GM18498 (cell line): ENCODE measurements at regions not wholly inside any gene's neighbourhood (a gene's known extent, or its start where the extent isn't known, plus 50 kb on each side); places are given as distances from the start of the nearest gene placed in this dataset.

Source experiments
- ATAC-seq: cut with Tn5 transposase; IDR thresholded peaks from one replicate; pipeline ENCODE4 v1.9.1; 2021; ENCODE audit warnings: mild to moderate bottlenecking, moderate library complexity; ENCODE audit not compliant: unreplicated experiment

DNA sequence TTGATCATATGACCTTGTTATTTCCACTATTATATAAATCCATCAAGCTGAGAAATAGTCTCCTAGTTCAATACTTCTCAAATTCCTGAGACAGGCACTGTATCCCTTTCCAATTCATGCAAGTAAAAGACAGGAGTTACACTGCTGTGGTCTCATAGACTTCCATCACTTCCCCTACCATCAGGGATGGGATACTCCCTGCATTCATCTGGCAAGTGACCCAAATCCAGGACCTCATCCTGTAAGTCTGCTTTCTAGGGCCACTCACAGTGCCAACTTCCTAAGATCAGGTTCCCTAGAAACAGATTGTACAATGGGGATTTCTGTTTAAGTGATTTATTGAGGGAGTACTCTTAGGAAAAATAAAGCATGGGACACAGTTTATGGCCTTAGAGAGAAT is 424.0 kb upstream of the CDH7 start:
- no peak for ATAC-seq

DNA sequence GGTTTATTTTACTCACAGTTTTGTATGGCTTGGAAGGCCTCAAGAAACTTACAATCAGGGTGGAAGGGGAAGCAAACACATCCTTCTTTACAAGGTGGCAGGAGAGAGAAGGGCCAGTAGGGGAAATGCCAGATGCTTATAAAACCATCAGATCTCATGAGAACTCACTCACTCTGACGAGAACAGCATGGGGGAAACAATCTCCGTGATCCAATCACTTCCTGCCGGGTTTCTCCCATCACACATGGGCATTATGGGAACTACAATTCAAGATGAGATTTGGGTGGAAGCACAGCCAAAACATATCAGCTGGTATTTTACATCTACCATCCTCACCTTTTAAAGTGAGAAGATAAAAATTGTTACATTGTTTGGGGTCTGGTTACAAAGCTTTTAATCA is 427.9 kb upstream of the CDH7 start:
- no peak for ATAC-seq

GRCh38 chr18:65298422-65298821 is 452.4 kb upstream of the CDH7 start:
- ATAC-seq = no peak

DNA sequence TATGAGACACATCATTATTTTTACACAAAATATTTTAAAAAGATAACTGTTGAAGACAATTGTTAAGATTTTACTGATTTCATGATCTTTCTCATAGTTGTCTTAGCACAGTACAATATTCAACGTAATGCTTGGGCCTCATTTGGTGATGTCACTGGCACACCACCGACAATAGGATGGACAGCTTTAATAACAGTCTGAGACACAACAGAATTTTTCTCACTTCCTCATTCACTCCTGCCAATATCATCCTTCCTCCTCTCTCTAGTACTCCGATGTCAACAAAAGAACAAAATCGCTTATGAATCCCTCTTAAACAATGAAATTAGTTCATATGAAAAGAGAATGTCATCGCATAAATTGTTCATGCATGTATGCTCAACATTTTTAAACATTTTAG is 461.9 kb upstream of the CDH7 start:
- ATAC-seq = no peak

DNA sequence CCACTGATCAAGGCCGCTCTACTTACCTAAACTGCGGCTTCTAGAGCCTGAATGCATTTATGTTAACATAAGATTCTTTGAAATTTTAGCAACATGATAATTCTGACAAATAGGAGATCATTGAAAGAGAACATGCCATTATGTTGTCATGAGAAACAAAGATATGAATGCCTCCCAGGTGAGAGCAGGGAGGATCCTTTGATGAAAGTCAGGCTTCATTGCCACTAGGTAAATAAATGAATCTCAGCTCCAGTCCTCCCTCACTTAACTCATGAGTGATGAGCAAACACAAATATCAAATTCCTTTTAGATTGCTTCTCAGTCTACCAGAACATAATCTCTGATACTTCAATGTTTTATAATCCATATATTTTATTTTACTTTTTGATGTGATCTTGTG is 463.2 kb upstream of the CDH7 start:
- ATAC-seq = no peak

GRCh38 chr18:65282096-65282495 is 468.7 kb upstream of the CDH7 start:
- ATAC-seq = no peak

- no peak for ATAC-seq
These were observed 471.0 kb upstream of the CDH7 start for GRCh38 chr18:65279668-65280305.

DNA sequence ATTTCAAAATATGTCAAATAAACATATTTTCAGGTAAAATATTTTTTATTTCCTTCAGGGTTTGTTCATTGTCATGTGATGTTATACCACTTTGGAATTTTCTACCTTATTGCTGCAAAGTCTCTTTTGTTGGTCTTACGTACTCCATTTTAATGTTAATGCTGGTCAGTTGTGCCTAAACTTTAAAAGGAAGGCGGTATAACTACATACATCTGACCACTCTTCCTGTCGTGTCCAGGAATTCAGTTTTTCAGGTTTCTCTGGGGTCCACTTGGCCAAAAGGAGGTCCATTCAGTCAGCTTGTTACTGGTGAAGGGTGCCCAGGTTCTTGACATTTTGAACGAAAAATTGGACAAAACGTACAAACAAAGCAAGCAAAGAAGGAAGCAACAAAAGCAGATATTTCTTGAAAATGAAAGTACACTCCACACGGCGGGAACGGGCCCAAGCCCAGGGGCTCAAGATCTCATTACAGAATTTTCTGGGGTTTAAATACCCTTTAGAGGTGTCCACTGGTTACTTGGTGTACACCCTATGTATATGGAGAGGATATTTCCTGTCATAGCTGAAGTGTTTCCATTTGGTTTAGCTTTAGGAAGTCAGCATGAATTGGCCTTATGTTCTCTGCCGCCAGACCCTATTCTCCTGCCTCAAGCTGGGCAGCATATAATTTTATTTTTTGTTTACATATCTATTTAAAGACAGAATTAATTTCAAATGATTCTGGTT is 471.7 kb upstream of the CDH7 start:
- ATAC-seq = no peak

- no peak for ATAC-seq
These were observed 481.4 kb upstream of the CDH7 start for GRCh38 chr18:65269375-65269774.

- ATAC-seq = no peak
These were observed 485.1 kb upstream of the CDH7 start for GRCh38 chr18:65265761-65266160.

DNA sequence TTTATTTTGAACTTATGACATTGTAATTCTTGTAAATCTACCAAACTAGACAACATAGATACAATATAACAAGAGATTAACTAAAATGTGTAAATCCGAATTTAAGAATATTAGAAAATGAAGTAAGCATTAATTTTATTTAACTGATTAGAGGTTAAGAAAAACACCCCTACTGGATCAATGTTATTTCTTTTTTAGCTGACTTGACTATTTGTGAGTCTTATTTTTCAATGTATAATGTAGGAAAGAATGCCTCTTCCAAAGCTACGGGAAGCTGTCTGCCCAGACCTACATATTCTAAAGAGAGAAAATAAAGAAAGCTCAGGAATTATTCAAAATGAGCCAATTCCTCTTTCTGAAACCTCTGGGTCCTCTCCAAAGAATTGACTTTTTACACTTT is 490.8 kb upstream of the CDH7 start:
- ATAC-seq = no peak

DNA sequence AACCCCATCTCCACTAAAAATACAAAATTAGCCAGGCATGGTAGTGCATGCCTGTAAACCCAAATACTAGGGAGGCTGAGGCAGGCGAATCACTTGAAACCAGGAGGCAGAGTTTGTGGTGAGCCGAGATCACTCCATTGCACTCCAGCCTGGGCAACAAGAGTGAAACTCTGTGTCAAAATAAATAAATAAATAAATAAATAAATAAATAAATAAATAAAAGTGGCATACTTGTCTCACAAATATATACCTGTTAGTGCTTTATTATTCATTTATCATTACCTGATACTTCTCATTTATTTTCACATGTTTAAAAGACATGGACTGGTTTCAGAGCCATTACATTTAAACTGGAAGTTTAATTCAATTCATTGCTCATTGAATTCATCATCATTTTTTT is 491.4 kb upstream of the CDH7 start:
- no peak for ATAC-seq

DNA sequence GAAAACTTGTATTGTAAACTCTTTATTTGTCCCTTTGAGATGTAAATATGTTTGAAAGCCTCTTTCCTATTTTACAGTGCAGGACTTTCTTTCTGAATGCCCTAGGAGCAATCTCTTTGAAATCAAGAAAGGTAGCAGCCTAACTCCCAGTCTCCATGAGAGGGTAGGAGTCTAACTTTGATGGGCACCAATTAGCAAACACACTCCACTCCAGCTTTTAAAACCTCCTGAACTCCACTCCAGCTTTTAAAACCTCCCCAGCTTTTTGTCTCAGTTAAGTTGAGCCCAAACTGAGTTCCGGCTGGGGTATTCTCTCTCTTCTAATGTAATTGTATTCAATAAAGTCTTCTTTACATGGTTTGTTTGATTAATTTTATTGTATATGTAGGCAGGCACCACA is 493.7 kb upstream of the CDH7 start:
- no peak for ATAC-seq

- no peak for ATAC-seq
These were observed 495.4 kb upstream of the CDH7 start for GRCh38 chr18:65255417-65255816.

GRCh38 chr18:65239787-65240186 is 511.0 kb upstream of the CDH7 start:
- no peak for ATAC-seq

- no peak for ATAC-seq
These were observed 514.7 kb upstream of the CDH7 start for GRCh38 chr18:65235966-65236624.

- ATAC-seq = no peak
These were observed 520.5 kb upstream of the CDH7 start for GRCh38 chr18:65230311-65230710.

DNA sequence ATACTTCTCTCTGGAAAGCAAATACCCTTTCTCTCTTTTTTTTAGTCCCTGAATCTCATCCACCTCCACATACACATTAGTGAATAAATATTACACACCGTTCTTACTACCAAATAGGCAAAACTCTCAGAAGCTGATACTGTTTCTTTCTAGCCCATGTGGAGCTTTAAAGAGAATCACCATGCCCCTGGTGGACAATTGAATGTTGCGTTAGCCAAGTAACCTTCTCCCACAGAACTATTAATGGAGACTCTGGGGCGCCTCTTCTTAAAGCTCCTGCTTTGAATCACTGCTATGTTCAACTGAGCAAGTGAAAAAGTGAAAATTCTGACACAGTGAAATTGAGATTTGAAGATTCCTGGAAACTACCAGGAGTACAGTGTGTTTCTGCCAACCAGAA is 522.8 kb upstream of the CDH7 start:
- ATAC-seq = no peak

GRCh38 chr18:65221736-65222135 is 529.1 kb upstream of the CDH7 start:
- ATAC-seq = no peak

DNA sequence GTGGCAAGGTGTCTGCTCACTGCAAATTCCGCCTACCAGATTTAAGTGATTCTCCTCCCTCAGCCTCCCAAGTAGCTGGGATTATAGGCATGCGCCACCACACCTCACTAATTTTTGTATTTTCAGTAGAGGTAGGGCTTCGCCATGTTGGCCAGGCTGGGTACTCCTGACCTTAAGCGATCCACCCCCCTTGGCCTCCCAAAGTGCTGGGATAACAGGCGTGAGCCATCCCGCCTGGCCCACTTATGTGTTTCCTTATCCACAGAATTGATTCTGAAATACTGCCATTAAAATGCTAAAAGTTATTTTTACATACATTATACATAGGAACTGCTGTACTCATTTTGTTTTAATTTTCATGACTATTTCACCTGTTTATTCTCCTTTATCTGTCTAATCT is 529.7 kb upstream of the CDH7 start:
- ATAC-seq = no peak

DNA sequence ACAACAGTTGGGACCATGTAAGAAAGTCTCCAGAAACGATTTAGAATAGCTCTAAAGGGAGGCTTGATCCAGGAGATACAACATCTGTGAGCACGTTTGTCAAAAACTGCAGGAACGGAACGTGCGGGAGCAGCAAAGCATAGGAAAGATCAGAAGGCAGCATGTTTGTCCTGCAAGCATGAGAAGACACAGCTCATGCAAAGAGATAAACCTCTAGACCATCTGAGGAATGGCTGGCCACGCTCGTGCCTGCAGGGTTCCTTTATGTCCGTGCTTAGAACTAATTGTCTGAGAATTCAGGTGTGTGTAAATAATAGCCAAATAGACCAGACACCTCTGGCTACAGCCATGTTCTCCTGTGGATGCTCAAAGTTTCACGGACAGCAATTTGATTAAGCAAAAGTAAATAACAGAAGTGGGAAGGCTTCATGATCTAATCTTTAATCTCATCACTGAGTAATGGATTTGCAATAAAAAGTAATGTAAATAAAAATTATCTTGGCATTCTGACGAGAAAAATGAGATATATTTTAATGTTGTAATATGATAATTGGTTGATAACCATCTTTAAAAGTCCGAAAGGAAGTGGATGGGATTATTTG is 534.8 kb upstream of the CDH7 start:
- ATAC-seq = no peak

DNA sequence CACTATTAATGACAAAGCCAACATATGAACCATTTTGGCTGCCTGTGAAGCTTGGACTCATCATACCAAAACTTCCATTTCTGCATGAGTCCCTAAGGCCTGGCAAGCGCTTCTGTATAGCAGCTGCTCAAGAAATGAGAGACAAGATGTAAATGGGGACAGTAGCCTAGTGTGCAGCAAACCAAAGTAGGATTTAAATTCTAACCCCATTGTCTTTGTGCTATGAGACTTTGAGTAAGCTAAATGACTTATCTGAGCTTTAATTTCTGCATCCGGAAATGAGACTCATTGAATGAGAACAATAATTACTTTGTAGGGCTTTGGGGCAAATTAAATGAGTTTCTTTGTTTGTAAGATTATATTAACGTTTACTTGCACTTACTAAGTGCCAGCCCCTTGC is 536.4 kb upstream of the CDH7 start:
- no peak for ATAC-seq
